ENCODE measurements at regions not wholly inside any gene's neighbourhood (a gene's known extent, or its start where the extent isn't known, plus 50 kb on each side); places are given as distances from the start of the nearest gene placed in this dataset.

DNA sequence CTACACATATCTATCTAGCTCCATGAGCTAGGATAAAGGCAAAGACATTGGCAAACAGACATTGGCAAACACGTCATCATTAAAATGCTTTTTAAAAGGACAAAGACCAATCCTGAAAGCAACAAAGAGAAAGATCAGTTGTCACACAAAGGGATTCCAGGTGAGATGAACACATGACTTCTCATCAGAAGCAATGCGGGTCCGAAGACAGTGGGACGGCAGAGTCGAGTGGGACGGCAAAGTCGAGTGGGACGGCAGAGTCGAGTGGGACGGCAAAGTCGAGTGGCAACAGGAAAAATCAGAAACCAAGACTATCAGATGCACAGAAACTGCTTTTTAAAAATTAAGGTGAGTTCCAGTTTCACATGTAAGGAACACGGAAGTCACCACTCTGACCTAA, 609.5 kb downstream of the BRD1 start:
- Histone ChIP-seq H2BK15ac (ENCODE audit: low read depth, low read length) (no peak overlapping the region), H3K9me3 (ENCODE audit: control insufficient read depth, insufficient read depth, low read length) (peaks cover 31% of the 10 kb centered on the region), H3K18ac (ENCODE audit: low read depth, low read length) (no peak overlapping the region), H3K9me1 (ENCODE audit: insufficient read depth, low read length) (no peaks in the 10 kb centered on the region), H3K23ac (ENCODE audit: low read depth, low read length) (no peak overlapping the region), H3K9ac (ENCODE audit: low read depth, low read length) (no peak overlapping the region), H4K91ac (ENCODE audit: insufficient read depth, low read depth, low read length) (no peak overlapping the region), H2AK5ac (ENCODE audit: low read depth, low read length) (no peak overlapping the region), H3K27me3 (ENCODE audit: control insufficient read depth, insufficient read depth, low read length) (no peaks in the 10 kb centered on the region), H3K14ac (replicated peaks; ENCODE audit: low read depth, low read length) (no peak overlapping the region), H3K4me1 (ENCODE audit: control insufficient read depth, insufficient read depth, low read length) (no peaks in the 10 kb centered on the region), H2AK9ac (replicated peaks; ENCODE audit: low read depth, low read length, poor library complexity) (no peak overlapping the region), H2BK120ac (ENCODE audit: low read depth, low read length) (no peak overlapping the region), H3K4me2 (ENCODE audit: low read depth, low read length) (no peak overlapping the region), H4K20me1 (ENCODE audit: insufficient read depth, low read length) (no peaks in the 10 kb centered on the region), H2AFZ (replicated peaks; ENCODE audit: low read length, poor library complexity) (no peak overlapping the region), H3K36me3 (ENCODE audit: control insufficient read depth, insufficient read depth, low read length) (no peaks in the 10 kb centered on the region), H3K27ac (ENCODE audit: insufficient read depth, low read length) (no peak overlapping the region), H3K4ac (ENCODE audit: low read depth, low read length) (no peak overlapping the region), H2BK5ac (ENCODE audit: low read depth, low read length, poor library complexity, severe bottlenecking) (no peak overlapping the region), H4K5ac (ENCODE audit: low read depth, low read length) (no peak overlapping the region), H3K79me1 (ENCODE audit: low read depth in 1 of 2, low read length in 2 of 2) (no peaks in the 10 kb centered on the region), H3K4me3 (ENCODE audit: insufficient read depth, low read depth, low read length) (no peak overlapping the region), H4K8ac (ENCODE audit: low read depth in 2 of 2, low read length in 2 of 2) (no peak overlapping the region), H3K56ac (ENCODE audit: extremely low read depth, insufficient read depth, low read length) (no peak overlapping the region), H2BK20ac (ENCODE audit: low read depth, low read length) (no peak overlapping the region)
- WGBS, 2 experiments (ENCODE audit: extremely low coverage in 2 of 2, insufficient read length in 1 of 2) = 83% methylated on average over 10 of the region's 12 CpGs; no CpG with 5 or more reads in 1 of the 2 experiments
- DNase-seq (no peak), ATAC-seq (ENCODE audit: low read depth) (no peak)
- dilution Hi-C loops (cut with HindIII; ENCODE audit: low sequenced_read_pairs, unreplicated experiment) = no loop called here
- intact Hi-C loops (cut with micrococcal nuclease) = no loop called here
- TF ChIP-seq NFE2L2 (IDR thresholded peaks at IDR 0.05; ENCODE audit: low read depth, low read length) (no peak), MAZ (IDR thresholded peaks at IDR 0.05; ENCODE audit: borderline replicate concordance, low read depth, low read length) (no peak), POLR2A (IDR thresholded peaks at IDR 0.05; ENCODE audit: low read depth, low read length) (no peak), BHLHE40 (IDR thresholded peaks at IDR 0.05; ENCODE audit: low read depth, low read length) (no peak), RFX5 (IDR thresholded peaks at IDR 0.05; ENCODE audit: low read depth, low read length) (no peak), CEBPB (IDR thresholded peaks at IDR 0.05; ENCODE audit: low read depth, low read length) (no peak), CHD1 (IDR thresholded peaks at IDR 0.05; ENCODE audit: low read depth, low read length) (no peak), SMC3 (IDR thresholded peaks at IDR 0.05; ENCODE audit: low read depth, low read length) (no peak)
- TF ChIP-seq, protein P1, sequence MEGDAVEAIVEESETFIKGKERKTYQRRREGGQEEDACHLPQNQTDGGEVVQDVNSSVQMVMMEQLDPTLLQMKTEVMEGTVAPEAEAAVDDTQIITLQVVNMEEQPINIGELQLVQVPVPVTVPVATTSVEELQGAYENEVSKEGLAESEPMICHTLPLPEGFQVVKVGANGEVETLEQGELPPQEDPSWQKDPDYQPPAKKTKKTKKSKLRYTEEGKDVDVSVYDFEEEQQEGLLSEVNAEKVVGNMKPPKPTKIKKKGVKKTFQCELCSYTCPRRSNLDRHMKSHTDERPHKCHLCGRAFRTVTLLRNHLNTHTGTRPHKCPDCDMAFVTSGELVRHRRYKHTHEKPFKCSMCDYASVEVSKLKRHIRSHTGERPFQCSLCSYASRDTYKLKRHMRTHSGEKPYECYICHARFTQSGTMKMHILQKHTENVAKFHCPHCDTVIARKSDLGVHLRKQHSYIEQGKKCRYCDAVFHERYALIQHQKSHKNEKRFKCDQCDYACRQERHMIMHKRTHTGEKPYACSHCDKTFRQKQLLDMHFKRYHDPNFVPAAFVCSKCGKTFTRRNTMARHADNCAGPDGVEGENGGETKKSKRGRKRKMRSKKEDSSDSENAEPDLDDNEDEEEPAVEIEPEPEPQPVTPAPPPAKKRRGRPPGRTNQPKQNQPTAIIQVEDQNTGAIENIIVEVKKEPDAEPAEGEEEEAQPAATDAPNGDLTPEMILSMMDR (conservative IDR thresholded peaks at IDR 0.05; ENCODE audit: low read depth, low read length) = no peak
- ChIA-PET CTCF (no interaction called here), POLR2A (ENCODE audit: unreplicated experiment) (no interaction called here)
- no TSS peak for BruUV-seq (replicated peaks)
- in situ Hi-C loops (cut with MboI; ENCODE audit: low sequenced_read_pairs) = no loop called here

Data from IMR-90 (cell line).